Hematopoietic multipotent progenitor cell treated with erythropoietin and hydrocortisone succinate and interleukin-3 and kit ligand, for 6 days (in vitro differentiated cells): ENCODE measurements at regions not wholly inside any gene's neighbourhood (a gene's known extent, or its start where the extent isn't known, plus 50 kb on each side); places are given as distances from the start of the nearest gene placed in this dataset.
"Not testable (repeated sequence)": the region's sequence is repeated elsewhere in the genome, so short reads cannot be mapped to it uniquely, and the experiment has no call there.

Experiments
- DNase-seq: peaks from one replicate; pipeline ENCODE4 v3.0.0-alpha.2; 2015

DNA sequence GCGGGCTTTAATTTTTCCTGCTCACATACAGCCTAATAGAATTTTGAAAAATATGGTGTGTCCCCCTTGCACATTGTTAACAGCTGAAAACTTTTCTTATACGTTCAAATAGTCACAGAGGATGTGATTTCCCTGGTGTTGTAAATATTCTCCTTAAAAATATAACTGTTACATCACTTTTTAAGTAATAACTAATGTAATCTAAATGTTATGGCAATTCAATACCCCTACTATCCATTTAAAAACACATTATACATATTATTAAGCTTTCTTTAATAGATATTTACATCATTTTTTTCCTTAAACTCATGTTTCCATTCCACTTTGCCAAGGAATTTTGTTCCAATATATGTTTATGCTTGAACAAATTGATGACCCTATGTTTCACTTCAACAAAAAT, 85.5 kb upstream of the S1PR1 start:
- no peak for DNase-seq

DNA sequence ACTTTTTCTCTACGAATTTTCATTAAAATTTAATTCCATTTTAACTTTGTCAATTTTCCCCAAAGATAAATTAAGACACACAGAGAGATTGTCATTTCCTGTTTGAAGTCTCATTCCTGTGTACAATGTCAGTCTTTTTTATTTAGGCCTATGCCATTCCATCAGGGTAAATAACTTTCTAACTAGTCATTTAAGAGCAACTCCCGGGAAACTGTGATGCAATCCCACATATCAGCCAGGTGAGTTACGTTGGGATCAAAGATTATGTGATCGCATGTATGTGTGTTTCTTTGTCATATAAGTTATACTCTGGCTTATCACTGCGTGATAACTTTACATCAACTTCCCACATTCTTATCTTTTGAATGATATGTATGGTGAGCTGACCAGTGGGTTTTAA, 86.1 kb upstream of the S1PR1 start:
- DNase-seq, result no peak

DNA sequence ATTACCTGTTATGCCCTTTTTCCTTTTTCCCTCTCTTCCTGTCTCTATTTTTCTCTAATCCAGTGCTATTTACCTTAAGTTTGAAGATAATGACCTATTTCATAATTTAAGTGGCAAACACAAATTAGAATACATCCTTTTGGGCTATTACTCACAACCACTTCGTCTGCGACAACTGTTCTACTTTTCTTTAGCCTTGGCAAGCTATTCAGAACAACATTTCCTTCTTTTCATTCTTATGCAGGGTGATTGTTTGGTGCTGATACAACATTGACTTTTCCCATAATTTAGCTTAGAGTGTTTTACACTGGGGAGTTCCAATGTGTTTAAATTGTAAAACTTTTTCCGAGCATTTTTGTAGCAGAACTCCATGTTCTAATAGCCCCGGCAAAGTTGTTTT, 86.6 kb upstream of the S1PR1 start:
- no peak for DNase-seq

DNA sequence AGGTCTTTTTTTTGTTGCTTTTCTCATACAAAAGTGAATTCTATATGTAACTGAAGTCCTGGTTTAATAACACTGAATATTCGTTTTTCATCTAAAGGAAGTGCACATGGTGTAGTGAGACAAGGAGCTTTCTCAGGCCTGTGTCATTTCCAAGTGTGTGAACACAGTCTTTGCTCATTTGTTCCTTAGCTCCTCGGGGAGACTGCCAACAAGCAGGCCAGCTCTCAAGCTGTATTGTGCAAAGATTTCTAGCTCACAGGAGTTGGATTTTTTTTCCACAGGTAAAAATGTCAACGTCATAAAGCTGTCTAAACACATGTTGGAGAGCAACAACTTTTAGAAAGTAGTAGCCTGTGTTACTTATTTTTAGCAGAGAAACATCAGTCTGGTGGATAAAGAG, 87.8 kb upstream of the S1PR1 start:
- no peak for DNase-seq

DNA sequence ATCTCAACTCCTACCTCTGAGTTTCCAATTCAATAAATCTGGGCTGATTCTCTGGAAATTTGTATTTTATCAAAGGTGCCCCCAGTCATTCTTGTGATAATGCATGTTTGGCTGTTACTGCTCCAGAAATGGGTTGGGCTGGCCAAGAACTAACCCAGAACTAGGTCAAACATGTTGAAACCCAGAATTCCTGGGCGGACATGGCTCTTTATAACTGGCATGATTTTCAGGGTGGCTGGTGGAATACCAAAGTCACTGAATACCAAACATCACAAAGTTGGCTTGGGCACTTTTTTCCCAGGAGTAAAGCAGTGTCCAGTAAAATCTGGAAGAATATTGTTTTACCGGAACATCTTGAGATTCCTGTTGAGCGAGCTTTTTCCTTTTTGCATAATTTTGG, 89.4 kb upstream of the S1PR1 start:
- DNase-seq, result no peak

DNA sequence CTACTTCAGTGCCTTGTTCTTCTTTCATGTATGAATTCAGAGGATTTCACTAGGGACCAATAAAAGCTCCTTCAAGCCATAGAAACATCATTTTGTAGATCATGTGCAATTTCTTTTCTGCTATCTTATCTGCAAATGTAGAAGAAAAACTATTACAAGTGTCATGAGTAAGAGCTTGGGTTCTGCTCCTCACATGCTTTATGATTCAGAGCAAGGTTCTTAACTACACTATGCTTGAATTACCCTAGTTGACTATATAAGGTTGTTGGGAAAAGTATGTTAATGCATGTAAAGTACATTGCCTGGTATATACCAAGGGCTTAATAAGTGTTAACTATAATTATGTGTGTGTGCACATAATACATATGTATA, 91.4 kb upstream of the S1PR1 start:
- DNase-seq, result no peak

DNA sequence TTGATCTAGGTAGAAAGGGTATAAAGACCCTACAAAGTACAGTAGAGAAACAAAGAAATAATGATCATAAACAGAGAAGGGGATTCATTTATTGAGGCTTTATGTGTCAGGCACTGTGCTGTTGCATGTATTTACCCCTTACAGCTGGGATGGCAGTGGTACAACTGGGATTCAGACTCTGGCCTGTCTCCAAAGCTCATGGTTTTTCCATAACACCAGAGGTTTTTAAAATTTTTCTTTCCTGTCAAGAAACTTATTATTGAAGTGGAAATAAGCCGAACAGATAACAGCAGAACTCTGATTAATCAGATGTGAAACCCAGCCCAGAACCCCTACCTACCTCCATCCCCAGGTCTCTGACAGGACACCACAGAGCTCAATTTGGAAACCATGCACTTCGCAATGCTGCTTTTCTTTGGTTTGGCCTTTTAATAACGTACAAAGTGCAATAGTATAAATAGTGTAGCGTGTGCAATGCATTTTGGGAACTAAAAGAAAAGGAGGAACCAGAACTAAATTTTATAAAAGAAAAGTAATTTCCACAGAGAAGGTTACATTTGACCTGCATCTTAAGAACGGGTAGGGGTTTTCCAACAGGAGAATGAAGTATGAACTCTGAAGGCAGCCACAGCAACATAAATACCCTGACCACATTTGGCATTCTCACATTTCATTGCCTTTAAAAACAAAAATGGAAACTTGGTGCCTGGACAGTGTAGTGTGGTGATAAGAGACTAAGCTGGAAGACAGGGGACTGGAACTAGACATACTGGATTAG, 92.0 kb upstream of the S1PR1 start:
- no peak for DNase-seq

DNA sequence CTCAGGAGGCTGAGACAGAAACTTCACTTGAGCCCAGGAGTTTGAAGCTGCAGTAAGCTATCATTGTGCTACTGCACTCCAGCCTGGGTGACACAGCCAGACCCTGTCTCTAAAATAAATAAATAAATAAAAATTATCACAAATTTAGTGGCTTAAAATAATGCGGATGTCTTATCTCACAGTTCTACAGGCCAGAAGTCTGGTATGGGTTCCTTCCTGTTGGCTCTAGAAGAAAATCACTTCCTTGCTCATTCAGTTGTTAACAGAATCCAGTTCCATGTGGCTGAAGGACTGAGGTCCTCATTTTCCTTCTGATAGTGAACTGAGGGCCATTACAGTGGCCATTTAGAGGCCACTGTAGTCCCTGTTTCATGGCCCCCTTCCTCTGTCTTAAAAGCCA, 94.6 kb upstream of the S1PR1 start:
- DNase-seq, result no peak

DNA sequence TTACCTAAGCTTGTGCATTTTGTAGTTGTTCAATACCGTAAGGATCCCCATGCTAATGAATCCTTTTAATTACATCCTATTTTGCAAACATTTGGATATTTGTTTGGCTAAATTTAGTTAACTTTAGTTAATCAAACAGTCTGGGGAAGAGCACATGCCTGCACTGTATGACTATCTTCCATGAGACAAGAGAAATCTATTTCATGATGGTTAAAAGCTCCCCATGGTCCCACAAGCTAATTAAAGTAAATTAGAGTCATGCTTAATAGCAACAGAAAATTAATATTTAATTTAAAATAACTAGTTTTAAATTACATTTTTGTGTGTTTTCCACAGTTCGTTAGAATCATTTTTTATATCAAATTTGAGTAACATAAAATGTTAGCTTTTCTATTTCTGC, 95.4 kb upstream of the S1PR1 start:
- no peak for DNase-seq

DNA sequence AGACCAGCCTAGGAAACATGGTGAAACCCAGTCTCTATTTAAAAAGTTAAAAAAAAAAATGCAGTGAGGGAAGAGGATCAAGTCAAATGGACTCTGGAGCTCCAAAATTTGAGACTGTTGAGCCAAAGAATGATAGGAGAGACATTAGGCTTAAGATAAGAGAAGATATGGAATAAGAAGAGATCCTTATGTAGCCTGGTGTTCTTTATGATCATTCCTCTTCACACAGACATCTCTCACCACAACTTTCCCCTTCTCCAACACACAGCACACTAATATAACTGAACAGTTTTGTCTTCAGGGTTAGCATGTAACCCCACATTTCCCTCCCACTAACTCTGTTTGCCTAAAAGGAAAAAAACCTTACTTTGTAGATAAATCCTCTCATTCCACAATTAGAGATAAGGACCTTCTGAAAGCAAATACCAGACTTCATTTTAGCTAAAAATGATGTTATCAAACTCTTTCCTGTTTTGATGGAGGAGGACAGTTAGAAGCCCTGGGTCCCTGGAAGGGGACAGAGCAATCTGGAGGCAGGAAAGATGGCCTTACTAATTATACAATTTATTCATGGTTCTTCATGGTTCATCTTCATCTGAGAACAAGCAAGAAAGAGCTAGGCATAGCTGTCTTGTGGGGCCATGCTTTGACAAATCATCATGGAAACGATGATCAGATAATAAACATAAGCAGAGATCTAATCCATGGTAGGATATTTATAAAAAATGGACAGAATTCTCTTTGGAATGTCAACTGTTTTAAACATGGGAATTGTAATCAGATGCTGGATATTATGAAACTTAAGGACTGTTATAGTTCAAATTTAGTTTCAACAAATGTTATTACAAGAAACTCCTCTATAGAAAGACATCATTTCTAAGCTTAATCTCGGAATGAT, 96.7 kb upstream of the S1PR1 start:
- no peak for DNase-seq

DNA sequence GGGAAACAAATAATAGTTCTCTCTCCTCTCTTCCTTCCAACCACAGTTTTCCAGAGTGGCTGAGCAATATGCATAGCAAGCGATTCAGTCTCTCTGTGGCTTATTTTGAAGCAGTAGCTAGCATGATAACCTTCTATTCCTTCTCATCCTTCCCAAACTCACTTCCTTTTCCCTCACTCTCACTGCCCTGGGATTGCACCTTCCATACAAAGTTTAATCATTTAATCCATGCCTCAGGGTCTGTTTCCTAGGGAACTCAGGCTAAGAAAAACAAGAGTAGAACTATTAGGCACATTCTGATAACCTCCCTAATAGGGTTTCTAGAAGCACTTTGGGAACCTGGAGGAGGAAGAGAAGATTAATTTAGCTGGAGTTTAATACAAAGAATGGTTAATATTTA, 97.7 kb upstream of the S1PR1 start:
- DNase-seq, result no peak

DNA sequence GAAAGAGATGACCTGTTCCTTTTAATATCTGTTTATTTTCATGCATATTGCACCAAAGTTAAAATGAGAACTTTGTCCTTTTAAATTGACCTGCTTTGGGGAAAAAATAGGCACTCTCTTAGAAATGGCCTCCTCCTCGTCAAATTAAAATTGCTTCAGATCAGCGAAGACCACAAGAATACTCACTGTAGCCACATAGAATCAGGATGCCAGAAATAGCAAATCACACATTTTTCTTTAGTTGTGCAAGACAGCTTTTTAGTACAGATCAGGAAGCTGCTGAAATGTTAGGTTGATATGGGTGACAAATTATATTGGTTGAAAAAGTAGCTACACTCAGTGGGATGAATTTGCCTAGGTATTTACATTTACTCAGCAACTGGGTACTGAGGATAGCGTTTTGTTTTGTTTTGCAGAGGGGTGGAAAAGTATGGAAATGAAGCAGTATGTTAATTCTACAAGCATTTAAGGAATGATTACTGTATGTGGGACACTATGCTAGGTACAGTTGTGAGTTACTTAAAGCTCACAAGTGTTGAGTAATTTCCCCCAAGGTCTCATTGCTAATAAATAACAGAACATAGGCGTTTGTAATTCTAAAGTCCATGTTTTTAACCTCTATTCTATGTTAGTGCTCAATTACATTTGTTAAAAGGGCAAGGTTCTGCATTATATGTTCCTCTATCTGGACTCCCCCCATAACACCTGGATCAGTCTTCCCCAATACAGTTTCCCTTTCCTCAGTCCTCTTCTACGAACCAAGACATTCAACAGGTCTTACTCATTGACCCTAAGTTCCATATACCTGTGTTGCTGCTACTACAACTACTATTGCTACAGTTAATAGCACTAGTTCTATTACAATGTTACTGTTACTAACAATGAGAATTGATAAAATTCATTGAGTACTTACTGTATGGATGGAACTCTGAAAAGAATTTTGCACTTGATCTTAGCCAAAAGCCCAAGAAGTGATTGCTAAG, 99.4 kb upstream of the S1PR1 start:
- peak; percentile 64 for DNase-seq

DNA sequence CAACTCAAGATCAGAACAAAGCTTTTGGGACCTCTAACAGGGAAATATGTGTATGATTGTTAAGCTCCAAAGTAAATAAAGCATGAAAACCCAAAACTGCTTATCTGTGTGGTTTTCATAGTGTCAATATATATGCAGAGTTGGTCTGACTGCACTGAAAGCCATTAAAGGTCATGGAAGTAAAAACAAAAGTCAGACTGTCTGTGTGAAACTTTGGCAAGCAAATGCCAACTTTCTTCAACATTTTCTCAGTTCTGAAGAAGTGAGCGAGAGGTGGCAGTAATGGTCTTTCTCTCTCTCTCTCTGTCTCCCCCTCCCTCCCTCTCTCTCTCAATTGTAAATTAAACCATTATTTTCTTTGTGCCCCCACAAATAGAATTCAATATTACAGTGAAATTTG, 100.1 kb upstream of the S1PR1 start:
- DNase-seq, result peak; percentile 56

DNA sequence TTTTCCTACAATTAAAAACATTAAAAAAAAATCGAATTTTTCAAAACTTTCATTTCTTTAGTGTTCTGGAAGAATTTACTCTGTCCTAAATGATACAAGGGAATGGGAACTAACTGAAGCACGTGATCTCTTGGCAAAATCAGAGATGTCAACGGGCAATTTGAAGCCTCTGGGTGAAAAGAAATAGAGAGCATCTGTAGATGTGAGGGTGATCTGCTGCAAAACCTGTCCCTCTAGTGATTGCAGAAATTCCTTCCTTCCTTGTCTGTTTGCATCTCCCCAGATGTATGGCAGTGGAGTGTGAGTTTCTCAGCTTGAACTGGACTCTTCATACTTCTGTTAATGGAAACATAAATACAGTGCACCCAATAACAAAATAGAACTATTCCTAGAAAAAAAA, 100.5 kb upstream of the S1PR1 start:
- DNase-seq, result no peak

DNA sequence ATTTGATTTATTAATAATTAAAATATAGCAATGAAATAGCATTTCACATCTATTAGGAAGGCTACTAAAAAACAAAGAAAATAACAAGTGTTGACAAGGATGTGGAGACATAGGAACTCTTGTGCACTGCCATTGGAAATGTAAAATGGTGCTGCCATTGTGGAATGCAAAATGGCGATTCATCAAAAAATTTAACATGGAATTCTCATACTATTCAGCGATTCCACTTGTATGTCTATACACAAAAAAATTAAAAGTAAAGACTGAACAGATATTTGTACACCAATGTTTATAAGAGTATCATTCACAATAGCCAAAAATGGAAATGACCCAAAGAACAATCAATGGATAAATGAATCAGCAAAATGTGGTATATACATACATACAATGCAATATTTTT, 101.3 kb upstream of the S1PR1 start:
- no peak for DNase-seq

DNA sequence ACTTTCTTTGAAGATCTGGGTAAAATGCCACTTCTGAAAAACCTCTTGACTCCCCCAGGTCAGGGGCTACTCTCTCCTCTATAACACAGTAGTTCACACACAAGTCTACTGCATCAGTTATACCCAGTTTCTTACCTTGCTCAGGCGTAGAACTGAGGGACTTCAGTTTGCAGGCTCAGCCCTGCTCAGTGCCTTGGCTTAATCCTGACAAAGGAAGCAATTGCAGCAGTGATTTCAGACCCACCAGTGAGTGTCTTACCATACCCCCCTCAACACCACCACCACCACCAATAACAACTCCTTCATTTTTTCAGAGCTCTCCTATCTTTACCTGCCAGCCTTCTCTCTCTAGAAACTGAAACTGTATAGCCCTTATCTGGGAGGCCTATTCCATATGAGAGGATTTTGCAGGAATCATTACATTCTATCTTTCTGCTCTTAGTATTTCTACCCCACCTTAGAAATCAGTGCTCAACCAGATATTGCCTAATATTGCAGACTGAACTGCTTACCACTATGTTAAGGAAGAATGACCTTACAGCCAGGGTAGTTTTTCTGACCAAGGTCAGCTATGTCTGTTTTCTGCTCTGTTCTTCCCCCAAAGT, 105.5 kb upstream of the S1PR1 start:
- no peak for DNase-seq

DNA sequence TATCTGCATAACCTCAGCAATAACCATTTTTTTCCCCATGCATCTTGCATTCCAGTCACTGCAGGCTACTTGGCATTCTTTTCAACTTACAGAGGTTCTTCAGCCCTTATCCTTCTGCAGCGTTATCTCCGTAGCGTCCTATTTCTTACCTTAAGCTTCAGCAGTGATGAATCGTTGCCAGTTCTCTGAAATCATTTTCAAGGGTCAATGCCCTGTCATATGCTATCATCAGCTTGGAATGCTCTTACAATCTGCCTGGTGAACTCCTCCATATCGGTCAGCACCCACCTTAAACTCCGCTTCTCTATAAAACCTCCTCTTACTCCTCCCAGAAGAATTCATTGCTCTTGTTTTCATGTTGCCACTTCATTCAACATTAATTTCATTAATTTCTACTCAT, 105.1 kb upstream of the DPH5 start:
- DNase-seq, result no peak

DNA sequence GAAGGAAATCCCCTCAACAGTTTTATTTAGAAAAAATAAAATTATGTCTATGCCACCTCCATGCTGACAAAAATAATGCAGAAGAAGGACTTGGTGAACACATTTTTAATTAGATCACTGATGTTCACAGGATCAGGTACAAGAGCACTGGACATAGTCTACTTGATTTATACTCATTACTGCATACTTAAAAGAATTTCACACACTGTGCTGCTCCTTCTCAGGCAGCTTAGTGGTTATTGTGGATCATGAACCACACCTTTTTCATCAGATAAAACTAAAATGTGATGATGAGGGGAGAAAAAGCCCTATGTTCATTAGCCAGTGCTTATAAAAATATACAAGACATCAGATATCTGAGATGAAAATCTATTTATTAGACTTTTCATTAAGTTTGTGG, 103.3 kb upstream of the DPH5 start:
- no peak for DNase-seq

DNA sequence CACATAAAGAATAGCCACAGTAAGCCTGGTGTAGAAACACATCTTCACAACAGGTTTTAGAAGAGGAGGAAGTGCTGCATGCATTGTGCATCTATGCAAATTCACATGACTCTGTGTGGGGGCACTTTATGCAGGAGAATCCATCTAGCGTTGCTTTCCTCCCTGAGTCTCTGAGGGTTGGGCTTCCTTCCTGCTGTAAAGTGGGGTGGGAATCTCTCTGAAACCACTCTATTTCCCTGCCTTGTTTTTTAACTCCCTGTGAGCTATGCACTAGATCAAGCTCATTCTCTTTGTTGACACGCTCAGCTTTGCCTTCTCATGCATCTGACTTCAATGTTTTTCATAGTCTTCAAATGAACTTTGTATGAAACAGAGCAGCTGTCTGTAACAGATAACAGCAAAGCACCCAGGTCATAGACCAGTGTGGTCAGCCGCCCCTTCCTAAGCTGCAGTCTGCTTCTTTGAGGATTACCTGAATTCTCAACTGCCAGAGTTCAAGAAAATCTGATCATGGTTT, 102.7 kb upstream of the DPH5 start:
- peak; percentile 91 for DNase-seq

DNA sequence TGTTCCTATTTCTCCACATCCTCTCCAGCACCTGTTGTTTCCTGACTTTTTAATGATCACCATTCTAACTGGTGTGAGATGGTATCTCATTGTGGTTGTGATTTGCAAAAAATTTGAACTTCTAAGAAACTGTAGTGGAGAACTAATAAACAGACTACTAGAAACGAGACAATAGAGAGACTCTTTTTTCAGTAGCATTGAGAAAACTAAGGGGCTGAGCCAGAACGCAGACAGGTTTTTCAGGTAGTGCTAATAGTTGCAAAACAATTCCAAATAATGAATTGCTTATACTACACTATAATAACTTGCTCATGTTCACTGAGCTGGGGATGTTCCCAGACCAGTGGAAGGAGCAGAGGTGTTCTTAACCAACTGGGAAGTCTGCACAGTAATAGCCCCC, 98.8 kb upstream of the DPH5 start:
- no peak for DNase-seq

DNA sequence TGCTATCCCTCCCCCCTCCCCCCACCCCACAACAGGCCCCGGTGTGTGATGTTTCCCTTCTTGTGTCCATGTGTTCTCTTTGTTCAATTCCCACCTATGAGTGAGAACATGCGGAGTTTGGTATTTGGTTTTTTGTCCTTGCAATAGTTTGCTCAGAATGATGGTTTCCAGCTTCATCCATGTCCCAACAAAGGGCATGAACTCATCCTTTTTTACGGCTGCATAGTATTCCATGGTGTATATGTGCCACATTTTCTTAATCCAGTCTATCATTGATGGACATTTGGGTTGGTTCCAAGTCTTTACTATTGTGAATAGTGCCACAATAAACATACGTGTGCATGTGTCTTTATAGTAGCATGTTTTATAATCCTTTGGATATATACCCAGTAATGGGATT, 98.3 kb upstream of the DPH5 start:
- not testable (repeated sequence) for DNase-seq

DNA sequence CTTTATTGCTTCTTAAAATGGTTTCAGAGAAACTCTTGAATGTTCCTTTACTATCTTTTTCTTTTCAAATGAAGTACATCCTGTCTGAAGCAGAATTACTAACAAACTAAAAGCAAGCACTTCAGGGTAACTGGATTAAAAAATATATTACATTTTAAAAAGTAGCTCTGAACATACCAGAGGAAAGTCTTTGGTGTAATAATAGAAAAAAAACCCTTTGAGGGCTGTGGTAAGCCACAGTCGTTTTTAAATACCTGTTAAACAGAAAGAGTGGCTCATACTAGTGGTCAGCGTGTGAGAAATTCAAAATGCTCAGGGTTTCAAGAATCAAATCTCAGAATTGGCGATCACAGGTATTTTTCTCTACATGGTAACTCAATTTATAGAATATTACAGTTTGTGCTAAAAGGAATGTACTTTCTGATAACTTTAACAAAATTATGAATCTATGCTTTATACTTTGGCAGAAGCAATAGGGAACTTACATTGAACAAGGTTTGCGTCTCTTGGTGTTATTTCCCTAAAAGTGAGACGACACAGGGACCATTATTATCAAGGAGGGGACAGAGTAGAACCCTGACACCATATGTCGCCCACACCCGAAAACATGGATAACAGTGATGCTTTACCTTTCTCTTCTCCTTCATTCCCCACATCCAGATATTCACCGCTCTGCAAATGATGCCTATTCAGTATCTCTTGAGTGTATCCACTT, 97.0 kb upstream of the DPH5 start:
- no peak for DNase-seq
